ENCODE measurements at regions not wholly inside any gene's neighbourhood (a gene's known extent, or its start where the extent isn't known, plus 50 kb on each side); places are given as distances from the start of the nearest gene placed in this dataset.

- DNase-seq (ENCODE audit: low spot score) = no peak
Measured at GRCh38 chr20:10990625-10991382, 317.0 kb upstream of the JAG1 start.

- DNase-seq (ENCODE audit: low spot score) = no peak
Measured at GRCh38 chr20:10992731-10993130, 318.9 kb upstream of the JAG1 start.

- DNase-seq (ENCODE audit: low spot score) = no peak
Measured at GRCh38 chr20:10994991-10995700, 321.3 kb upstream of the JAG1 start.

GRCh38 chr20:10998476-10998875 lies 324.7 kb upstream of the JAG1 start:
- no peak for DNase-seq (ENCODE audit: low spot score)

GRCh38 chr20:11000416-11000815 lies 326.6 kb upstream of the JAG1 start:
- no peak for DNase-seq (ENCODE audit: low spot score)

GRCh38 chr20:11001302-11001701 lies 327.5 kb upstream of the JAG1 start:
- DNase-seq (ENCODE audit: low spot score) = no peak

GRCh38 chr20:11001764-11002540 lies 328.2 kb upstream of the JAG1 start:
- DNase-seq (ENCODE audit: low spot score) = no peak

GRCh38 chr20:11003341-11003740 lies 329.5 kb upstream of the JAG1 start:
- DNase-seq (ENCODE audit: low spot score) = no peak

- DNase-seq (ENCODE audit: low spot score) = no peak
Measured at GRCh38 chr20:11008444-11009033, 334.7 kb upstream of the JAG1 start.

- no peak for DNase-seq (ENCODE audit: low spot score)
Measured at GRCh38 chr20:11011653-11012052, 337.9 kb upstream of the JAG1 start.

GRCh38 chr20:11012975-11013374 lies 339.2 kb upstream of the JAG1 start:
- DNase-seq (ENCODE audit: low spot score) = no peak

GRCh38 chr20:11013801-11014200 lies 340.0 kb upstream of the JAG1 start:
- DNase-seq (ENCODE audit: low spot score) = no peak

GRCh38 chr20:11015440-11015839 lies 341.6 kb upstream of the JAG1 start:
- DNase-seq (ENCODE audit: low spot score) = no peak

- no peak for DNase-seq (ENCODE audit: low spot score)
Measured at GRCh38 chr20:11017446-11017845, 343.6 kb upstream of the JAG1 start.

GRCh38 chr20:11018668-11019170 lies 344.9 kb upstream of the JAG1 start:
- DNase-seq (ENCODE audit: low spot score) = no peak

GRCh38 chr20:11020712-11021111 lies 346.9 kb upstream of the JAG1 start:
- no peak for DNase-seq (ENCODE audit: low spot score)

- no peak for DNase-seq (ENCODE audit: low spot score)
Measured at GRCh38 chr20:11027224-11027623, 353.4 kb upstream of the JAG1 start.

GRCh38 chr20:11030351-11030750 lies 356.6 kb upstream of the JAG1 start:
- DNase-seq (ENCODE audit: low spot score) = no peak

GRCh38 chr20:11031300-11031699 lies 357.5 kb upstream of the JAG1 start:
- DNase-seq (ENCODE audit: low spot score) = no peak

- DNase-seq (ENCODE audit: low spot score) = no peak
Measured at GRCh38 chr20:11032611-11033010, 358.8 kb upstream of the JAG1 start.

GRCh38 chr20:11034025-11034424 lies 360.2 kb upstream of the JAG1 start:
- no peak for DNase-seq (ENCODE audit: low spot score)

- no peak for DNase-seq (ENCODE audit: low spot score)
Measured at GRCh38 chr20:11035211-11035610, 361.4 kb upstream of the JAG1 start.
